ENCODE measurements at regions not wholly inside any gene's neighbourhood (a gene's known extent, or its start where the extent isn't known, plus 50 kb on each side); places are given as distances from the start of the nearest gene placed in this dataset.

- in situ Hi-C loops (cut with MboI; ENCODE audit: low pct_ligation_motif_present in 1 of 4, low pct_unique_long_range_greater_than_20kb in 1 of 4, low sequenced_read_pairs in 3 of 4): no loop called here
- DNase-seq: no peak
- no peaks in the 10 kb centered on the region for H3K9me3 ChIP-seq
- H3K4me3 ChIP-seq: no peak overlapping the region
- intact Hi-C loops (cut with DNase I; ENCODE audit: low total_unique reads): no loop called here
- H3K27me3 ChIP-seq: no peaks in the 10 kb centered on the region
- TF ChIP-seq EP300 (IDR thresholded peaks at IDR 0.05; ENCODE audit: low read depth) (no peak), CTCF (IDR thresholded peaks at IDR 0.05) (no peak), POLR2A (IDR thresholded peaks at IDR 0.05) (no peak), POLR2AphosphoS5 (IDR thresholded peaks at IDR 0.05) (no peak)
- WGBS, 2 donors (ENCODE audit: low coverage in 1 of 2): 50 to 69% methylated on average over 1 to 3 of the region's 3 CpGs
- H3K4me1 ChIP-seq: peaks cover 0 to 8% (median 0%) of the 10 kb centered on the region in 4 donors
- H3K27ac ChIP-seq: no peak overlapping the region
- H3K36me3 ChIP-seq: no peaks in the 10 kb centered on the region
Measured at GRCh38 chr16:9677301-9677653, 505.0 kb downstream of the GRIN2A start.

GRCh38 chr16:9679213-9679767 is 502.9 kb downstream of the GRIN2A start:
- Histone ChIP-seq H3K4me3 (no peak overlapping the region), H3K9me3 (peaks cover 5 to 8% of the 10 kb centered on the region in 2 donors), H3K4me1 (peaks cover 0 to 8% (median 0%) of the 10 kb centered on the region in 4 donors), H3K27me3 (no peaks in the 10 kb centered on the region), H3K36me3 (no peaks in the 10 kb centered on the region), H3K27ac (no peak overlapping the region)
- intact Hi-C loops (cut with DNase I; ENCODE audit: low total_unique reads): no loop called here
- TF ChIP-seq CTCF (IDR thresholded peaks at IDR 0.05): no peak
- in situ Hi-C loops (cut with MboI; ENCODE audit: low pct_ligation_motif_present in 1 of 4, low pct_unique_long_range_greater_than_20kb in 1 of 4, low sequenced_read_pairs in 3 of 4): no loop called here
- 26 to 47% methylated on average over 7 to 11 of the region's 11 CpGs for WGBS, 2 donors (ENCODE audit: low coverage in 1 of 2)
- DNase-seq: no peak

GRCh38 chr16:9680019-9680655 is 502.1 kb downstream of the GRIN2A start:
- Histone ChIP-seq H3K4me1 (peaks cover 0 to 8% (median 0%) of the 10 kb centered on the region in 4 donors), H3K27me3 (no peaks in the 10 kb centered on the region), H3K9me3 (peaks cover 5 to 8% of the 10 kb centered on the region in 2 donors), H3K4me3 (no peak overlapping the region), H3K36me3 (no peaks in the 10 kb centered on the region), H3K27ac (no peak overlapping the region)
- no peak for TF ChIP-seq POLR2A (IDR thresholded peaks at IDR 0.05)
- TF ChIP-seq POLR2AphosphoS5 (IDR thresholded peaks at IDR 0.05): no peak
- no peak for TF ChIP-seq EP300 (IDR thresholded peaks at IDR 0.05; ENCODE audit: low read depth)
- no peak for TF ChIP-seq CTCF (IDR thresholded peaks at IDR 0.05)
- 50 to 55% methylated on average over 6 to 7 of the region's 7 CpGs for WGBS, 2 donors (ENCODE audit: low coverage in 1 of 2)
- DNase-seq: no peak
- intact Hi-C loops (cut with DNase I; ENCODE audit: low total_unique reads): no loop called here
- in situ Hi-C loops (cut with MboI; ENCODE audit: low pct_ligation_motif_present in 1 of 4, low pct_unique_long_range_greater_than_20kb in 1 of 4, low sequenced_read_pairs in 3 of 4): no loop called here

- TF ChIP-seq CTCF (IDR thresholded peaks at IDR 0.05): no peak
- TF ChIP-seq EP300 (IDR thresholded peaks at IDR 0.05; ENCODE audit: low read depth): no peak
- no peak for TF ChIP-seq POLR2A (IDR thresholded peaks at IDR 0.05)
- no peak for TF ChIP-seq POLR2AphosphoS5 (IDR thresholded peaks at IDR 0.05)
- intact Hi-C loops (cut with DNase I; ENCODE audit: low total_unique reads): no loop called here
- in situ Hi-C loops (cut with MboI; ENCODE audit: low pct_ligation_motif_present in 1 of 4, low pct_unique_long_range_greater_than_20kb in 1 of 4, low sequenced_read_pairs in 3 of 4): no loop called here
- Histone ChIP-seq H3K4me1 (peaks cover 0 to 8% (median 0%) of the 10 kb centered on the region in 4 donors), H3K27me3 (no peaks in the 10 kb centered on the region), H3K9me3 (peaks cover 5 to 8% of the 10 kb centered on the region in 2 donors), H3K4me3 (no peak overlapping the region), H3K27ac (no peak overlapping the region), H3K36me3 (no peaks in the 10 kb centered on the region)
- WGBS, 2 donors (ENCODE audit: low coverage in 1 of 2): 20 to 77% methylated on average over 1 to 2 of the region's 2 CpGs
- no peak for DNase-seq
Measured at GRCh38 chr16:9680968-9681367, 501.3 kb downstream of the GRIN2A start.
